SK-N-SH treated with all-trans-retinoic acid at 6 μM for 48 hours (cell line): ENCODE measurements at regions not wholly inside any gene's neighbourhood (a gene's known extent, or its start where the extent isn't known, plus 50 kb on each side); places are given as distances from the start of the nearest gene placed in this dataset.

Experiments used
- ATAC-seq: fragments of 200-7000 bp; cut with Tn5 transposase; 3 replicates; pipeline ENCODE4 v1.9.1; 2020; ENCODE audit warnings: mild to moderate bottlenecking, moderate library complexity
- ARNTL ChIP-seq: fragments of 450-650 bp; formaldehyde crosslinking; IDR thresholded peaks from 2 replicates; pipeline ENCODE4 v1.5.0; 2020; ENCODE audit warnings: low read depth, mild to moderate bottlenecking, moderate library complexity, borderline replicate concordance
- BACH2 ChIP-seq: fragments of 250-450 bp; sonication (Bioruptor Pico); IDR thresholded peaks from 2 replicates; pipeline ENCODE4 v1.9.0; 2021; ENCODE audit warnings: mild to moderate bottlenecking, borderline replicate concordance
- CSDC2 ChIP-seq: fragments of 250-450 bp; sonication (Bioruptor Pico); IDR thresholded peaks from 2 replicates; pipeline ENCODE4 v1.5.0; 2020; ENCODE audit warnings: mild to moderate bottlenecking, moderate library complexity
- ESRRG ChIP-seq: fragments of 250-450 bp; sonication (Bioruptor Pico); IDR thresholded peaks from 2 replicates; pipeline ENCODE4 v1.6.1; 2021; ENCODE audit warnings: mild to moderate bottlenecking
- GLIS3 ChIP-seq: fragments of 250-450 bp; sonication (Bioruptor Pico); IDR thresholded peaks from 2 replicates; pipeline ENCODE4 v1.5.0; 2020; ENCODE audit warnings: mild to moderate bottlenecking, moderate library complexity
- ISL1 ChIP-seq: fragments of 250-450 bp; sonication (Bioruptor Pico); IDR thresholded peaks from 2 replicates; pipeline ENCODE4 v2.1.2; 2022; ENCODE audit warnings: mild to moderate bottlenecking, moderate library complexity
- PPARA ChIP-seq: fragments of 250-450 bp; sonication (Bioruptor Pico); IDR thresholded peaks from 2 replicates; pipeline ENCODE4 v1.5.0; 2020; ENCODE audit warnings: mild to moderate bottlenecking, borderline replicate concordance
- SNAI2 ChIP-seq: fragments of 250-450 bp; sonication (Bioruptor Pico); IDR thresholded peaks from 2 replicates; pipeline ENCODE4 v1.5.0; 2020; ENCODE audit warnings: mild to moderate bottlenecking, moderate library complexity
- TCF4 ChIP-seq: fragments of 250-450 bp; sonication (Bioruptor Pico); IDR thresholded peaks from 2 replicates; pipeline ENCODE4 v1.8.0; 2021; ENCODE audit warnings: mild to moderate bottlenecking, moderate library complexity, borderline replicate concordance
- TOX ChIP-seq: fragments of 250-450 bp; sonication (Bioruptor Pico); IDR thresholded peaks from 2 replicates; pipeline ENCODE4 v1.8.0; 2021; ENCODE audit warnings: mild to moderate bottlenecking, moderate library complexity, borderline replicate concordance
- ZC3H10 ChIP-seq: fragments of 250-450 bp; sonication (Bioruptor Pico); IDR thresholded peaks from 2 replicates; pipeline ENCODE4 v1.5.1; 2021; ENCODE audit warnings: mild to moderate bottlenecking, moderate library complexity
- ZFP3 ChIP-seq: fragments of 250-450 bp; sonication (Bioruptor Pico); IDR thresholded peaks from 2 replicates; pipeline ENCODE4 v1.5.0; 2020; ENCODE audit warnings: mild to moderate bottlenecking, moderate library complexity
- ZFP30 ChIP-seq: fragments of 450-650 bp; formaldehyde crosslinking; IDR thresholded peaks from 2 replicates; pipeline ENCODE4 v1.5.0; 2022; ENCODE audit warnings: mild to moderate bottlenecking, moderate library complexity
- ZNF565 ChIP-seq: fragments of 450-650 bp; formaldehyde crosslinking; conservative IDR thresholded peaks from 2 replicates; pipeline ENCODE4 v1.5.0; 2020; ENCODE audit warnings: low read depth, mild to moderate bottlenecking, moderate library complexity
- ZNF70 ChIP-seq: fragments of 450-650 bp; formaldehyde crosslinking; IDR thresholded peaks from 2 replicates; pipeline ENCODE4 v1.5.0; 2020; ENCODE audit warnings: mild to moderate bottlenecking, moderate library complexity
- ZNF8 ChIP-seq: fragments of 450-650 bp; formaldehyde crosslinking; IDR thresholded peaks from 2 replicates; pipeline ENCODE4 v1.5.0; 2020; ENCODE audit warnings: mild to moderate bottlenecking, moderate library complexity
- TF ChIP-seq, protein P1 (sequence below): fragments of 250-450 bp; sonication (Bioruptor Pico); IDR thresholded peaks from 2 replicates; pipeline ENCODE4 v1.8.0; 2020; ENCODE audit warnings: mild to moderate bottlenecking, moderate library complexity, borderline replicate concordance
- TF ChIP-seq, protein P2 (sequence below): fragments of 250-450 bp; sonication (Bioruptor Pico); IDR thresholded peaks from 2 replicates; pipeline ENCODE4 v1.5.0; 2020; ENCODE audit warnings: mild to moderate bottlenecking, moderate library complexity
- TF ChIP-seq, protein P3 (sequence below): fragments of 250-450 bp; sonication (Bioruptor Pico); IDR thresholded peaks from 2 replicates; pipeline ENCODE4 v1.8.0; 2021; ENCODE audit warnings: low read depth, mild to moderate bottlenecking, moderate library complexity, borderline replicate concordance
- TF ChIP-seq, protein P4 (sequence below): fragments of 250-450 bp; sonication (Bioruptor Pico); IDR thresholded peaks from 2 replicates; pipeline ENCODE4 v1.5.1; 2021; ENCODE audit warnings: mild to moderate bottlenecking, moderate library complexity

DNA sequence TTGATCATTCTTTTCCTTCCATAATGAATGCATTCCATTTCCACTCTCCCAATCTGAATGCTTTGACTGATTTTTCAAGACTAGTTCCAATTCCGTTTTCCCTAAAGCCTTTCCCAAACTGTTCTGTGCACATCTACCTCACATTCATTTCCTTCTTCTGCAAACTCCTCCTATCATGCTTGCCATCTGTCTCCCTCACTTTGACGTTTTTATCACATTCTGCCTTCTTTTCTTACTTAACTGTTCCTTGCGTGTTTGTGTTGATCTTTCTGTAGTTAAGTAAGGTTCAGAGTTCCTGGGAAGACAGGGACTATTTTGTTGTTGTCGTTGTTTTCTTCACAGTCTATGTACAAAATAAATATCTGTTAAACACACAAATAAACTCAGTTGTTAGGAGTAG, 179.0 kb downstream of the NXPE2 start:
- no peak for TF ChIP-seq ESRRG (CRISPR knock-in tag)
- no peak for TF ChIP-seq ZNF8
- TF ChIP-seq CSDC2 (CRISPR knock-in tag): no peak
- no peak for TF ChIP-seq ZNF70 (CRISPR knock-in tag)
- TF ChIP-seq TCF4 (CRISPR knock-in tag): no peak
- TF ChIP-seq, protein P1, sequence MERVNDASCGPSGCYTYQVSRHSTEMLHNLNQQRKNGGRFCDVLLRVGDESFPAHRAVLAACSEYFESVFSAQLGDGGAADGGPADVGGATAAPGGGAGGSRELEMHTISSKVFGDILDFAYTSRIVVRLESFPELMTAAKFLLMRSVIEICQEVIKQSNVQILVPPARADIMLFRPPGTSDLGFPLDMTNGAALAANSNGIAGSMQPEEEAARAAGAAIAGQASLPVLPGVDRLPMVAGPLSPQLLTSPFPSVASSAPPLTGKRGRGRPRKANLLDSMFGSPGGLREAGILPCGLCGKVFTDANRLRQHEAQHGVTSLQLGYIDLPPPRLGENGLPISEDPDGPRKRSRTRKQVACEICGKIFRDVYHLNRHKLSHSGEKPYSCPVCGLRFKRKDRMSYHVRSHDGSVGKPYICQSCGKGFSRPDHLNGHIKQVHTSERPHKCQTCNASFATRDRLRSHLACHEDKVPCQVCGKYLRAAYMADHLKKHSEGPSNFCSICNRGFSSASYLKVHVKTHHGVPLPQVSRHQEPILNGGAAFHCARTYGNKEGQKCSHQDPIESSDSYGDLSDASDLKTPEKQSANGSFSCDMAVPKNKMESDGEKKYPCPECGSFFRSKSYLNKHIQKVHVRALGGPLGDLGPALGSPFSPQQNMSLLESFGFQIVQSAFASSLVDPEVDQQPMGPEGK (CRISPR knock-in tag): no peak
- no peak for TF ChIP-seq ZC3H10
- TF ChIP-seq ZFP30 (CRISPR knock-in tag): no peak
- TF ChIP-seq, protein P2, sequence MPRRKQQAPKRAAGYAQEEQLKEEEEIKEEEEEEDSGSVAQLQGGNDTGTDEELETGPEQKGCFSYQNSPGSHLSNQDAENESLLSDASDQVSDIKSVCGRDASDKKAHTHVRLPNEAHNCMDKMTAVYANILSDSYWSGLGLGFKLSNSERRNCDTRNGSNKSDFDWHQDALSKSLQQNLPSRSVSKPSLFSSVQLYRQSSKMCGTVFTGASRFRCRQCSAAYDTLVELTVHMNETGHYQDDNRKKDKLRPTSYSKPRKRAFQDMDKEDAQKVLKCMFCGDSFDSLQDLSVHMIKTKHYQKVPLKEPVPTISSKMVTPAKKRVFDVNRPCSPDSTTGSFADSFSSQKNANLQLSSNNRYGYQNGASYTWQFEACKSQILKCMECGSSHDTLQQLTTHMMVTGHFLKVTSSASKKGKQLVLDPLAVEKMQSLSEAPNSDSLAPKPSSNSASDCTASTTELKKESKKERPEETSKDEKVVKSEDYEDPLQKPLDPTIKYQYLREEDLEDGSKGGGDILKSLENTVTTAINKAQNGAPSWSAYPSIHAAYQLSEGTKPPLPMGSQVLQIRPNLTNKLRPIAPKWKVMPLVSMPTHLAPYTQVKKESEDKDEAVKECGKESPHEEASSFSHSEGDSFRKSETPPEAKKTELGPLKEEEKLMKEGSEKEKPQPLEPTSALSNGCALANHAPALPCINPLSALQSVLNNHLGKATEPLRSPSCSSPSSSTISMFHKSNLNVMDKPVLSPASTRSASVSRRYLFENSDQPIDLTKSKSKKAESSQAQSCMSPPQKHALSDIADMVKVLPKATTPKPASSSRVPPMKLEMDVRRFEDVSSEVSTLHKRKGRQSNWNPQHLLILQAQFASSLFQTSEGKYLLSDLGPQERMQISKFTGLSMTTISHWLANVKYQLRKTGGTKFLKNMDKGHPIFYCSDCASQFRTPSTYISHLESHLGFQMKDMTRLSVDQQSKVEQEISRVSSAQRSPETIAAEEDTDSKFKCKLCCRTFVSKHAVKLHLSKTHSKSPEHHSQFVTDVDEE (CRISPR knock-in tag): no peak
- TF ChIP-seq BACH2 (CRISPR knock-in tag): no peak
- no peak for TF ChIP-seq ISL1 (CRISPR knock-in tag)
- TF ChIP-seq SNAI2 (CRISPR knock-in tag): no peak
- TF ChIP-seq TOX (CRISPR knock-in tag): no peak
- no peak for TF ChIP-seq ZNF565 (CRISPR knock-in tag)
- TF ChIP-seq, protein P3, sequence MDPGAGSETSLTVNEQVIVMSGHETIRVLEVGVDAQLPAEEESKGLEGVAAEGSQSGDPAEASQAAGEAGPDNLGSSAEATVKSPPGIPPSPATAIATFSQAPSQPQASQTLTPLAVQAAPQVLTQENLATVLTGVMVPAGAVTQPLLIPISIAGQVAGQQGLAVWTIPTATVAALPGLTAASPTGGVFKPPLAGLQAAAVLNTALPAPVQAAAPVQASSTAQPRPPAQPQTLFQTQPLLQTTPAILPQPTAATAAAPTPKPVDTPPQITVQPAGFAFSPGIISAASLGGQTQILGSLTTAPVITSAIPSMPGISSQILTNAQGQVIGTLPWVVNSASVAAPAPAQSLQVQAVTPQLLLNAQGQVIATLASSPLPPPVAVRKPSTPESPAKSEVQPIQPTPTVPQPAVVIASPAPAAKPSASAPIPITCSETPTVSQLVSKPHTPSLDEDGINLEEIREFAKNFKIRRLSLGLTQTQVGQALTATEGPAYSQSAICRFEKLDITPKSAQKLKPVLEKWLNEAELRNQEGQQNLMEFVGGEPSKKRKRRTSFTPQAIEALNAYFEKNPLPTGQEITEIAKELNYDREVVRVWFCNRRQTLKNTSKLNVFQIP (CRISPR knock-in tag): no peak
- TF ChIP-seq, protein P4, sequence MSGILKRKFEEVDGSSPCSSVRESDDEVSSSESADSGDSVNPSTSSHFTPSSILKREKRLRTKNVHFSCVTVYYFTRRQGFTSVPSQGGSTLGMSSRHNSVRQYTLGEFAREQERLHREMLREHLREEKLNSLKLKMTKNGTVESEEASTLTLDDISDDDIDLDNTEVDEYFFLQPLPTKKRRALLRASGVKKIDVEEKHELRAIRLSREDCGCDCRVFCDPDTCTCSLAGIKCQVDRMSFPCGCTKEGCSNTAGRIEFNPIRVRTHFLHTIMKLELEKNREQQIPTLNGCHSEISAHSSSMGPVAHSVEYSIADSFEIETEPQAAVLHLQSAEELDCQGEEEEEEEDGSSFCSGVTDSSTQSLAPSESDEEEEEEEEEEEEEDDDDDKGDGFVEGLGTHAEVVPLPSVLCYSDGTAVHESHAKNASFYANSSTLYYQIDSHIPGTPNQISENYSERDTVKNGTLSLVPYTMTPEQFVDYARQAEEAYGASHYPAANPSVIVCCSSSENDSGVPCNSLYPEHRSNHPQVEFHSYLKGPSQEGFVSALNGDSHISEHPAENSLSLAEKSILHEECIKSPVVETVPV (CRISPR knock-in tag): no peak
- no peak for ATAC-seq

DNA sequence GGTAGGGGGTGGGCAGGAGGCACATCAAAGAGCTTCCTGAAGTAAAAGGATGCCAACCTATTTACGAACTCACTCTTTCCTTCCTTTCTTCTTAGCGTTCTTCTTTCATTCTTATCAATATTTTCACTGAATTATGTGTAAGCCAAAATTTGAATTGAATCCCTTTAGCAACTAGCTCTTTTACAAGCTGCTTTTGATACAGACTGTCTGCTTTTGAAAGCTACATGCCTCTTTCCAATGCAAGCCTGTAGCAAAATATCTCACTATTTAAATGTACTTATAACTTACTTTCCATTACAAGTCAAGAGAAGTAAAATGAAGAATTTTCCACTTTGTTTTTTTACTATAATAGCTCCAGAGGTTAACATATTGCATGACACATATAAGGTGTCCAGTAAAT, 186.6 kb downstream of the NXPE2 start:
- no peak for TF ChIP-seq ZNF8
- TF ChIP-seq ZFP30 (CRISPR knock-in tag): no peak
- TF ChIP-seq PPARA (CRISPR knock-in tag): no peak
- no peak for TF ChIP-seq ISL1 (CRISPR knock-in tag)
- no peak for TF ChIP-seq ZNF70 (CRISPR knock-in tag)
- TF ChIP-seq ARNTL (CRISPR knock-in tag): no peak
- TF ChIP-seq TCF4 (CRISPR knock-in tag): no peak
- no peak for TF ChIP-seq ZNF565 (CRISPR knock-in tag)
- TF ChIP-seq BACH2 (CRISPR knock-in tag): no peak
- TF ChIP-seq, all 23 proteins: peak for 0
- no peak for ATAC-seq

DNA sequence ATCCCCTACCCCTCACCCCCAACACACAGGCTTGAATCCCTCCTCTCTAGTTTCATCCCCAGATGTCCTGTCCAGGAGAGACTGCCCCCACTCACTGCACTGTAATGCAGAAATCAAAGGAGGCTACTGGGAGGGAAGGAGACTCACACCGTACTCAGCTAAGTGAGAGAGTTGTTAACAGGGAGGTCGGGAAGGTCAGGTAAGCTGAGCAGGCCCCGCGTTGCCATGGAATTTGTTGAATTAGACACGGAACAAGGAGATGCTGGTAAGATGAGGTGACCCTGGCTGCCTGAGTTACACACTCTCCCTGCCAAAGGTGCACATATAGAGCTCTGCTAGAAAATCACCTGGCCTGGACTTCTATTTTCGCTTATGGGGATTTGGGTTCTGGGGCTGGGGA, 197.9 kb downstream of the NXPE2 start:
- no peak for TF ChIP-seq ESRRG (CRISPR knock-in tag)
- ATAC-seq: no peak

DNA sequence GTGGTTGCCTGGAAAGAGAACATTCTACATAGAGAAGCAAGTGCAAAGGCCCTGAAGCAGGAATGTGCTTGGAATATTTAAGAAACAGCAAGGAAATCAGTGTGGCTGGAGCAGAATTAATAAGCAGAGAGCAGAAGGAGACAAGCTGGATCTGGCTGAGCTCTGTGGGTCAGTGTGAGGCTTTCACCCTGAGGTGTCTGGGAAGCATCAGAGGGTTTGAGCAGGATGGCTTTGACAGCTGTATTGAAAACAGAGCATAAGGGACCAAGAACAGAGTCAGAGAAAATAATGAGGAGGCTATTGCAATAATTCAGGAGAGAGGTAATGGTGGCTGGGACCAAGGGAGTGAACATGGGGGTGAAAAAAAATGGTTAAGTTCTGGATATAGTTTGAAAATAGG, 199.6 kb downstream of the NXPE2 start:
- TF ChIP-seq ARNTL (CRISPR knock-in tag) (no peak), ZNF70 (CRISPR knock-in tag) (no peak), ZFP3 (no peak), GLIS3 (CRISPR knock-in tag) (no peak)
- TF ChIP-seq, protein P4 (CRISPR knock-in tag): no peak
- ATAC-seq: no peak
